ENCODE measurements at regions not wholly inside any gene's neighbourhood (a gene's known extent, or its start where the extent isn't known, plus 50 kb on each side); places are given as distances from the start of the nearest gene placed in this dataset.

DNA sequence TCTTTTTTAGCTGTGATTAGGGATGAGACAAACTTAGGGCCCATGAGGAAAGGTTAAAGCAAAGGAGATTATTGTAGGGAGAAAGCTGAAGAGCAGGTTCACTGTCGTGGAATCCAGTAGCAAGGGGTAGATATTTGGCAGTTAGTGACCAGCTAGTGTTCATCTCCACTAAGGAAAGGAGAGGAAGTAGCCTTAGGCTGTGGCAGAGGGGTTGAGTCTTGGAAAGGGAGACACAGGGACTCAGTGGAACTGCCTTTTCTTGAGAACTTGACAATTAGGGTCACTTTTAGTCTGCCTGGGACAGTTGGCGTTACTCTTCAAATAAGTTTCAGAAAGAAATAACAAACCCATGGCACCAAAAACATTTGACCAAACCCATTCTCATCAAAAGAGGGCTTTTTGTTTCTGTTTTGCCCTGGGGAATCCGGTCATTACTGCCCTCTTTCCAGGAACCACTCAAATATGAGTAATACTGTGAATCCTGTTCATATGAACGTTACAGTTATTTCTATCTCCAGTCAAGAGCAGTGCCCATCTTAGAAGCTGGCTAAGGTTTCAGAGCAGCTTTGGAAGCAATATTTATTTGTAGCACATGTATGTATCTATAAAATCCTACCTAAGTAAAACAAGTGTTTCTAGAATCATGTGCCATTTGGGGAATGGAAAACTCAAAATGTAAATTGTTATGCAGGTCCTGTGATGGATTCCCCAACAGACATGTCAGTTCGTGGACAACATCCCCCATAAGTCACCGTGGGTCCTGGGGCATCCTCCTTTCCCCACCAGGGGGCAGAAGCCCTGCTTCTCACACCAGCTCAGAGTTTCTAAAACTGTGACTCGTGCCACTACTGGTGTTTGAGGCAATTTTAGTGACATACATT is 77.3 kb upstream of the PHLPP1 start:
- no peak for DNase-seq (ENCODE audit: low read depth)
- Histone ChIP-seq H3K36me3 (ENCODE audit: control insufficient read depth, insufficient read depth, low read length) (no peaks in the 10 kb centered on the region), H3K27me3 (ENCODE audit: control insufficient read depth, insufficient read depth, low read length) (no peaks in the 10 kb centered on the region), H3K4me3 (ENCODE audit: low read depth, low read length) (no peak overlapping the region)
- TF ChIP-seq, protein P1, sequence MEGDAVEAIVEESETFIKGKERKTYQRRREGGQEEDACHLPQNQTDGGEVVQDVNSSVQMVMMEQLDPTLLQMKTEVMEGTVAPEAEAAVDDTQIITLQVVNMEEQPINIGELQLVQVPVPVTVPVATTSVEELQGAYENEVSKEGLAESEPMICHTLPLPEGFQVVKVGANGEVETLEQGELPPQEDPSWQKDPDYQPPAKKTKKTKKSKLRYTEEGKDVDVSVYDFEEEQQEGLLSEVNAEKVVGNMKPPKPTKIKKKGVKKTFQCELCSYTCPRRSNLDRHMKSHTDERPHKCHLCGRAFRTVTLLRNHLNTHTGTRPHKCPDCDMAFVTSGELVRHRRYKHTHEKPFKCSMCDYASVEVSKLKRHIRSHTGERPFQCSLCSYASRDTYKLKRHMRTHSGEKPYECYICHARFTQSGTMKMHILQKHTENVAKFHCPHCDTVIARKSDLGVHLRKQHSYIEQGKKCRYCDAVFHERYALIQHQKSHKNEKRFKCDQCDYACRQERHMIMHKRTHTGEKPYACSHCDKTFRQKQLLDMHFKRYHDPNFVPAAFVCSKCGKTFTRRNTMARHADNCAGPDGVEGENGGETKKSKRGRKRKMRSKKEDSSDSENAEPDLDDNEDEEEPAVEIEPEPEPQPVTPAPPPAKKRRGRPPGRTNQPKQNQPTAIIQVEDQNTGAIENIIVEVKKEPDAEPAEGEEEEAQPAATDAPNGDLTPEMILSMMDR (IDR thresholded peaks at IDR 0.05; ENCODE audit: insufficient read depth, low read length, poor library complexity, severe bottlenecking) = peak; percentile 43

DNA sequence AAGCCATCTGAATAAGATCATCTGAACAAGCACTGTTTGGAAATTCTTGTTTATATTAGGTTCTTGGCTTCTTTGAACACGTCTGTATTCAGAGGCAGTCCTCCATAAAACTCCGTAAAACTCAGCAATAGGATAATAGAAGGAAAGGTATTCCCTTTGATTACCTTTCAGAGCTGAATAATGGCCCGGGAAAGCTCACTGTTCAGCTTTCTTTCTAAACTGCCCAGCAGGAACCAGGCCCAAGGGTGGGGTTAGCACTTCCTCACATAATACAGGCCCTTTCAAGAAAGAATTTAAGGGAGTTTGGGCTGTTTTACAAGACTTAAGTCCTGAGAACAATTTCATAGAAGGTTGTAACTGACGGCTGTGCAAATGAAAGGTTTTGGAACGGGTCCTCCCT is 72.2 kb upstream of the PHLPP1 start:
- Histone ChIP-seq H3K4me3 (ENCODE audit: low read depth, low read length) (no peak overlapping the region), H3K27me3 (ENCODE audit: control insufficient read depth, insufficient read depth, low read length) (no peaks in the 10 kb centered on the region), H3K36me3 (ENCODE audit: control insufficient read depth, insufficient read depth, low read length) (no peaks in the 10 kb centered on the region)
- DNase-seq (ENCODE audit: low read depth) = no peak
- TF ChIP-seq, protein P1 (IDR thresholded peaks at IDR 0.05; ENCODE audit: insufficient read depth, low read length, poor library complexity, severe bottlenecking) = no peak

DNA sequence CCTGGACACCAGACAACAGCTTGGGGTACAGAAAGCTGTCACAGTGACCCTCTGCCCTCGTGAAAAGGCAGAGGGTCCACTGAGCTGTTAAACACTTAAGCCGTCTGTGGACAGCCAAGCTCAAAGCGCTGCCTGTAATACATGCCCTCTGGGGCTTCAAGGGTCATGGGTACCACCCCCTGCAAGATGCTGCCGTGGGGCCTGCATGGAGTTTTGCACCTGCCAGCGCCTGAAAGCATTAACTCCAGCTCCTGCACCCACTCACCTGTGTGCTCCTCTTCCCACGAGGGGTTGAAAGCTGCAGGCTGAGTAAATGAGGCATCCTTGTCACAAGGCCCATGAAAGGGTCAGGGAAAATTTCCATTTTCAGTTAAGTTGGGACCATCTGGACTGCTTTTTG is 70.6 kb upstream of the PHLPP1 start:
- no peaks in the 10 kb centered on the region for H3K36me3 ChIP-seq (ENCODE audit: control insufficient read depth, insufficient read depth, low read length)
- no peak for DNase-seq (ENCODE audit: low read depth)
- H3K4me3 ChIP-seq (ENCODE audit: low read depth, low read length) = no peak overlapping the region
- no peaks in the 10 kb centered on the region for H3K27me3 ChIP-seq (ENCODE audit: control insufficient read depth, insufficient read depth, low read length)
- TF ChIP-seq, protein P1 (IDR thresholded peaks at IDR 0.05; ENCODE audit: insufficient read depth, low read length, poor library complexity, severe bottlenecking) = no peak

DNA sequence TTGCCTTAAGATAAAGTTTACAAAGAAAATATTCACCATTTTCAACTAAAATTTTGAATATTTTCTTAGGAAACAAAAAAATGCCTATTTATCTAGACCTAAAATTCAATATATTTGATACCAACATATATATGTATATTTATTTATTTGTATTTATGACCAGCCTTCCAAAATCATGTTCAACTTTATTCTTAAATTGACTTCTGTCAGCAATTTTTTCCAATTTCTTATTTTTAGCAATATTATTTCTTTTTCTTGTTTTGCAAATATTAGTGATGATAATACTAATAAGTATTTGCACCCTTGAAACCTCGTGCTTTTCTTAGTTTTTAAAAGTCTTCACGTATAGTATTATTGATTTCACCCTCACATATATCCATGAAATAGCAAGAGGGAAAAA is 68.2 kb upstream of the PHLPP1 start:
- Histone ChIP-seq H3K27me3 (ENCODE audit: control insufficient read depth, insufficient read depth, low read length) (no peaks in the 10 kb centered on the region), H3K36me3 (ENCODE audit: control insufficient read depth, insufficient read depth, low read length) (no peaks in the 10 kb centered on the region), H3K4me3 (ENCODE audit: low read depth, low read length) (no peak overlapping the region)
- no peak for DNase-seq (ENCODE audit: low read depth)
- TF ChIP-seq, protein P1 (IDR thresholded peaks at IDR 0.05; ENCODE audit: insufficient read depth, low read length, poor library complexity, severe bottlenecking) = no peak

DNA sequence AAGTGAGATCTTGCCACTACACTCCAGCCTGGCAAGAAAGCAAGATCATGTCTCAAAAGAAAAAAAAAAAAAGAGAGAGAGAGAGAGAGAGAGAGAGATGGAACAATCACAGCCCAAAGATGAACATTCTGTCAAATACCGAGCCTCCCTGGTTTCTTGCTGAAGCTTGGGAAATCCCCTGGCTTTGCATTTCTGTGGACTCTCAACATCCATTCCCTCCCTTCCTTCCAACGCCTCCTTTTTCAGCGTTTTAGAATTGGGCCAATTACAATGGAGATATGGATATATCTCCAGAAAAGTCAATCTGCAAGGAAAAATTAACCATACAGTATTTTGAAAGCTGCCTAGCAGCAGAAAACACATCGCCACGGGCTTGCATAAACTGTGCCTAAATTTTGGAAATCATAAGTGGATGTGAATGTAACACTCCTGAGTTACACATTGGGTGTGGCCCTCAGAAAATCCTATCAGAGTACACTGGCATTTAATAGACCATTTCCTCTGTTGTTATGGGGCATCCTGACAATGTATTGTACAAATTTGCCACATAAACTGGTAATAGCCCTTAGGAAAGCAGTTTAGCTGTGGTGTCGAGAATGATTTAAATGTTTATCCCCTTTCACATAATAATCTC is 67.2 kb upstream of the PHLPP1 start:
- no peaks in the 10 kb centered on the region for H3K36me3 ChIP-seq (ENCODE audit: control insufficient read depth, insufficient read depth, low read length)
- no peaks in the 10 kb centered on the region for H3K27me3 ChIP-seq (ENCODE audit: control insufficient read depth, insufficient read depth, low read length)
- no peak for DNase-seq (ENCODE audit: low read depth)
- H3K4me3 ChIP-seq (ENCODE audit: low read depth, low read length) = no peak overlapping the region
- TF ChIP-seq, protein P1 (IDR thresholded peaks at IDR 0.05; ENCODE audit: insufficient read depth, low read length, poor library complexity, severe bottlenecking) = no peak

Data from kidney epithelial cell (primary cell).